Fibroblast of skin of back (primary cell): ENCODE measurements at regions not wholly inside any gene's neighbourhood (a gene's known extent, or its start where the extent isn't known, plus 50 kb on each side); places are given as distances from the start of the nearest gene placed in this dataset.
"Not testable (repeated sequence)": the region's sequence is repeated elsewhere in the genome, so short reads cannot be mapped to it uniquely, and the experiment has no call there.

Experiments used
- DNase-seq: peaks from one replicate; pipeline ENCODE4 v3.0.0-alpha.2; 2013

GRCh38 chr21:27812279-27812678 lies 845.4 kb upstream of the ADAMTS5 start:
- peak; percentile 14 for DNase-seq

GRCh38 chr21:27808923-27809322 lies 842.0 kb upstream of the ADAMTS5 start:
- DNase-seq: no peak

- no peak for DNase-seq
Measured at GRCh38 chr21:27807596-27807995, 840.7 kb upstream of the ADAMTS5 start.

- DNase-seq: no peak
Measured at GRCh38 chr21:27806281-27806680, 839.4 kb upstream of the ADAMTS5 start.

- no peak for DNase-seq
Measured at GRCh38 chr21:27805696-27806095, 838.8 kb upstream of the ADAMTS5 start.

- DNase-seq: peak; percentile 62
Measured at GRCh38 chr21:27804515-27804914, 837.6 kb upstream of the ADAMTS5 start.

- peak; percentile 41 for DNase-seq
Measured at GRCh38 chr21:27803571-27803970, 836.7 kb upstream of the ADAMTS5 start.

- peak; percentile 28 for DNase-seq
Measured at GRCh38 chr21:27802816-27803475, 836.1 kb upstream of the ADAMTS5 start.

- DNase-seq: no peak
Measured at GRCh38 chr21:27799861-27800260, 833.0 kb upstream of the ADAMTS5 start.

GRCh38 chr21:27796106-27796505 lies 829.2 kb upstream of the ADAMTS5 start:
- peak; percentile 18 for DNase-seq

GRCh38 chr21:27795418-27795817 lies 828.5 kb upstream of the ADAMTS5 start:
- DNase-seq: no peak

GRCh38 chr21:27793901-27794300 lies 827.0 kb upstream of the ADAMTS5 start:
- DNase-seq: no peak

GRCh38 chr21:27787046-27787445 lies 820.2 kb upstream of the ADAMTS5 start:
- no peak for DNase-seq

GRCh38 chr21:27779606-27780005 lies 812.7 kb upstream of the ADAMTS5 start:
- no peak for DNase-seq

- no peak for DNase-seq
Measured at GRCh38 chr21:27776925-27777553, 810.2 kb upstream of the ADAMTS5 start.

GRCh38 chr21:27772816-27773215 lies 805.9 kb upstream of the ADAMTS5 start:
- DNase-seq: no peak

GRCh38 chr21:27771938-27772483 lies 805.1 kb upstream of the ADAMTS5 start:
- no peak for DNase-seq

- no peak for DNase-seq
Measured at GRCh38 chr21:27769763-27770162, 802.9 kb upstream of the ADAMTS5 start.

GRCh38 chr21:27768046-27768637 lies 801.3 kb upstream of the ADAMTS5 start:
- not testable (repeated sequence) for DNase-seq

- DNase-seq: no peak
Measured at GRCh38 chr21:27764056-27764455, 797.2 kb upstream of the ADAMTS5 start.

- DNase-seq: no peak
Measured at GRCh38 chr21:27761623-27762022, 794.7 kb upstream of the ADAMTS5 start.

GRCh38 chr21:27759820-27760219 lies 792.9 kb upstream of the ADAMTS5 start:
- no peak for DNase-seq

GRCh38 chr21:27759091-27759659 lies 792.3 kb upstream of the ADAMTS5 start:
- DNase-seq: peak; percentile 6
